Liver (tissue), 3 donors: ENCODE measurements at regions not wholly inside any gene's neighbourhood (a gene's known extent, or its start where the extent isn't known, plus 50 kb on each side); places are given as distances from the start of the nearest gene placed in this dataset.

Source experiments
- CTCF ChIP-seq: fragments of 150-350 bp; IDR thresholded peaks from 2 replicates; pipeline ENCODE4 v1.5.1; 2017; ENCODE audit warnings: improper control_type of control experiment, low read depth, low read length; ENCODE audit not compliant: missing input control
- JUND ChIP-seq, 2 donors: IDR thresholded peaks; 2 replicates each; pipeline ENCODE4 v1.6.1; 2016; ENCODE audit warnings: antibody characterized with exemption in 2 of 2
- MAX ChIP-seq: IDR thresholded peaks from 2 replicates; pipeline ENCODE4 v1.6.1; 2016; ENCODE audit warnings: antibody characterized with exemption
- REST ChIP-seq: IDR thresholded peaks from 2 replicates; pipeline ENCODE4 v1.6.1; 2016; ENCODE audit warnings: antibody characterized with exemption, mild to moderate bottlenecking
- donor health status: healthy.
- donor health status: healthy.

- TF ChIP-seq CTCF (no peak), JUND (IDR thresholded peaks at IDR 0.05) (no peak), MAX (no peak), REST (no peak)
Measured at GRCh38 chr4:4625488-4625887, 83.6 kb upstream of the STX18 start.
